ENCODE measurements at regions not wholly inside any gene's neighbourhood (a gene's known extent, or its start where the extent isn't known, plus 50 kb on each side); places are given as distances from the start of the nearest gene placed in this dataset.

DNA sequence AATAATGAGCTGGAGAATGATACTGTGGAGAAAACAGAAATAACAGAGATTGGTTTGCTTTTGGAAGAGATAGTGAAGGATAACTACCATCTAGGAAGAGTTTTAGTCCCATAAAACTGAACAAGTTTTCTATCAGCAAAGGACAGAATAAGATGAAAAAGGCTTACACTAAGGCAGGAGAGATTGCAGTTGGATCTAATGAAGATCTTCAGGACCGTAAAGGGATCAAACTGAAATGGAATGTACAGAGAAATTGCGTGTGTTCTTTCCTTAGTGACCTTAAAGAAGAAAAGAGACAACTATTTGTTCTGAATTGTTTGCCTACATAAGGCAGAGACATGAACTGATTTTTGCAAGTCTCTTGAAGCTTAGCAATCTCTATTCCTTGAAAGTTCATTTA, 191.7 kb upstream of the MTPN start:
- no peak for TF ChIP-seq CTCF (IDR thresholded peaks at IDR 0.05; ENCODE audit: low read depth, low read length)
- TF ChIP-seq POLR2A (IDR thresholded peaks at IDR 0.05; ENCODE audit: extremely low read depth, insufficient read length), result no peak

Data from NB4 (cell line).